ENCODE measurements at regions not wholly inside any gene's neighbourhood (a gene's known extent, or its start where the extent isn't known, plus 50 kb on each side); places are given as distances from the start of the nearest gene placed in this dataset.

GRCh38 chr5:152601806-152602732 is 197.0 kb upstream of the NMUR2 start:
- TF ChIP-seq CTCF (IDR thresholded peaks at IDR 0.05): no peak
- no peak for TF ChIP-seq EP300 (IDR thresholded peaks at IDR 0.05)
